ENCODE measurements at regions not wholly inside any gene's neighbourhood (a gene's known extent, or its start where the extent isn't known, plus 50 kb on each side); places are given as distances from the start of the nearest gene placed in this dataset.

DNA sequence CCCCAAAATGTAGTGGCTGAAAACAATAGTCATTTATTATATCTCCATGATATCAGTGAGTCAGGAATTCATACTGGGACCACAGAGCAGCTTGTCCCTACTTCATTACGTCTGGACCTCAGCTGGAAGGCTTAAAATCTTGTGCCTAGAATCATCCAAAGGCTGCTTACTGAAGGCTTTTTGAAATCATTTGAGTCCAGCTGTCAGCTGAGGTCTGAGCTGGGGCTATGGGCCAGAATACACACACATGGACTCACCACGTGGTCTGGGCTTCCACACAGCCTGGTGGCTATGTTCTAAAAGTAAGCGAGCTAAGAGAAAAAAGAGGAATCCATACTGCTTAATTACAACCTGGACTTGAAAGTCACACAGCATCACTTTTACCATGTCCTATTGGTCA, 209.2 kb downstream of the KCTD12 start:
- WGBS, 2 donors, result 21 to 24% methylated on average over 3 of the region's 3 CpGs
- peak; percentile 37 to 59 for DNase-seq (ENCODE audit: low spot score in 2 of 2)

DNA sequence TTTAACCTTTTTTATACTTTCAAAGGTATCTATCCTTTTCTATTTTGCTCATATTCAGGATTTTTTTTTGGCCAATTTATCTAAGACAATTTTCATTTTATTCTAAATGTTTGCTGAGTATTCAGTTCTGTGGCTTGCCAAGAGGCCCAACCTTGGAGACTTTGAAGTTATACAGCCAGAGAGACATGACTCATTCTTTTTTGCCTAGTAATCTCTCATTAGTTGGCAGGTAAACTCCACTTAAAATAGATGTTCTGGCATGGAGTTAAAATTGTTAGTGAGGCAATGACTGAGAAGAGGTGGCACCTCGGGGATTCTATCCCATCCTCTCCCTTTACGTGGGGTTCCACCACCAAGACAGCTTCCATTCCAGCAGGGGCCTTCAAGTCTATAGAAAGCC, 213.8 kb downstream of the KCTD12 start:
- WGBS, 2 donors, result 86% methylated on average over 2 of the region's 2 CpGs
- TF ChIP-seq EP300 (IDR thresholded peaks at IDR 0.05) (no peak), POLR2A (IDR thresholded peaks at IDR 0.05) (no peak)
- TF ChIP-seq, protein P1, sequence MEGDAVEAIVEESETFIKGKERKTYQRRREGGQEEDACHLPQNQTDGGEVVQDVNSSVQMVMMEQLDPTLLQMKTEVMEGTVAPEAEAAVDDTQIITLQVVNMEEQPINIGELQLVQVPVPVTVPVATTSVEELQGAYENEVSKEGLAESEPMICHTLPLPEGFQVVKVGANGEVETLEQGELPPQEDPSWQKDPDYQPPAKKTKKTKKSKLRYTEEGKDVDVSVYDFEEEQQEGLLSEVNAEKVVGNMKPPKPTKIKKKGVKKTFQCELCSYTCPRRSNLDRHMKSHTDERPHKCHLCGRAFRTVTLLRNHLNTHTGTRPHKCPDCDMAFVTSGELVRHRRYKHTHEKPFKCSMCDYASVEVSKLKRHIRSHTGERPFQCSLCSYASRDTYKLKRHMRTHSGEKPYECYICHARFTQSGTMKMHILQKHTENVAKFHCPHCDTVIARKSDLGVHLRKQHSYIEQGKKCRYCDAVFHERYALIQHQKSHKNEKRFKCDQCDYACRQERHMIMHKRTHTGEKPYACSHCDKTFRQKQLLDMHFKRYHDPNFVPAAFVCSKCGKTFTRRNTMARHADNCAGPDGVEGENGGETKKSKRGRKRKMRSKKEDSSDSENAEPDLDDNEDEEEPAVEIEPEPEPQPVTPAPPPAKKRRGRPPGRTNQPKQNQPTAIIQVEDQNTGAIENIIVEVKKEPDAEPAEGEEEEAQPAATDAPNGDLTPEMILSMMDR (IDR thresholded peaks at IDR 0.05), result no peak
- no peak overlapping the region for H3K27ac ChIP-seq

More for the DNA sequence above, 209.2 kb downstream of the KCTD12 start:
- TF ChIP-seq POLR2A (IDR thresholded peaks at IDR 0.05) (no peak), EP300 (IDR thresholded peaks at IDR 0.05) (peak in 1 of 2 donors; percentile 62)
- no peaks in the 10 kb centered on the region for H3K36me3 ChIP-seq
- peak overlapping the region in 3 of 4 donors; percentile 7 to 54 (median 26) for H3K27ac ChIP-seq
- H3K27me3 ChIP-seq, result no peaks in the 10 kb centered on the region
- no peak overlapping the region for H3K4me3 ChIP-seq
- H3K9me3 ChIP-seq, result no peaks in the 10 kb centered on the region
- peaks cover 0 to 11% (median 0%) of the 10 kb centered on the region in 4 donors for H3K4me1 ChIP-seq

DNA sequence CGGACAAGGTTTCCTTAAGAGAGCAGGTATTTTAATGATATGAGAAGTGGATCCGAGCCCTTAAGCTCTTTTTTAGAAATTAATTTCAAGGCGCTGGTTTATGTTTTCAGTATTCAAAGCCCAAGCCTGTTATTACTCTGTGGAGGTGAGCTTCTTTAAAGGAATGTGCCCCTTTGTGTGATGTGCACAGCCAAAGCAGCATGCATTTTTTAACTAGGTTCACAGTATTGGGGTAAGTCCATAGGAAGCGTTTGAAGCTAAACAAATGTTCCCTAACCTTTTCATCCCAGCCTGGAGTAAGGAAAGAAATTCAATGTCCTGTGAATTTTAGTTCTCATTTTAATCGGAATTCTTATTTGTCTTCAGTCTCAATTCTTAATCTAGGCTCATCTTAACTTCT, 217.5 kb downstream of the KCTD12 start:
- WGBS, 2 donors, result 88 to 92% methylated on average over 5 of the region's 5 CpGs
- TF ChIP-seq POLR2A (IDR thresholded peaks at IDR 0.05), result no peak
- TF ChIP-seq EP300 (IDR thresholded peaks at IDR 0.05), result no peak
- TF ChIP-seq, protein P1 (IDR thresholded peaks at IDR 0.05), result no peak
- H3K4me1 ChIP-seq, result peaks cover 0 to 13% (median 0%) of the 10 kb centered on the region in 4 donors

More for the DNA sequence above, 213.8 kb downstream of the KCTD12 start:
- peaks cover 0 to 12% (median 0%) of the 10 kb centered on the region in 4 donors for H3K4me1 ChIP-seq
- no peak overlapping the region for H3K4me3 ChIP-seq
- H3K27me3 ChIP-seq, result no peaks in the 10 kb centered on the region
- no peak for DNase-seq (ENCODE audit: low spot score in 2 of 2)
- H3K36me3 ChIP-seq, result no peaks in the 10 kb centered on the region
- H3K9me3 ChIP-seq, result no peaks in the 10 kb centered on the region

DNA sequence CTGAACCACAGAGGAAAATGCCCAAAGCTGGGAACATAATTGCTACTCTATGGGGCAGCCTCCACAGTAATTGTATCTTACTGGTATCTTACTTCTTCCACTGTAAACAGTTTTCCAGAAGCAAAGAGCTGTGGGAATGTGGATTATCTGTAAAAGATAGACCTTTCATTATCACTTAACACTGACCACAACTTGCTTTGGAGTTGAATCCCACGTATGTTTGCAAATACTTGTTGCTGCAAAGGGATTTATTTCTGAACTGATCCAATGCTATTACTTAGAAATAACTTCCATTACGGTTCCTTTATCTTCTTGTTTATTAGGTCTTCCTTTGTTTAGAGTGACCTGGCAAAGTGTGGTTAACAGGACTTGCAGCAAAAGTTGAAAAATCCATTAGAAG, 218.1 kb downstream of the KCTD12 start:
- Histone ChIP-seq H3K9me3 (no peaks in the 10 kb centered on the region), H3K27ac (no peak overlapping the region), H3K36me3 (no peaks in the 10 kb centered on the region), H3K4me1 (peaks cover 0 to 19% (median 0%) of the 10 kb centered on the region in 4 donors), H3K27me3 (no peaks in the 10 kb centered on the region), H3K4me3 (no peak overlapping the region)
- no peak for DNase-seq (ENCODE audit: low spot score in 2 of 2)
- WGBS, 2 donors, result 80 to 81% methylated on average over 2 of the region's 2 CpGs
- TF ChIP-seq, protein P1 (IDR thresholded peaks at IDR 0.05), result no peak
- TF ChIP-seq EP300 (IDR thresholded peaks at IDR 0.05), result no peak
- TF ChIP-seq POLR2A (IDR thresholded peaks at IDR 0.05), result no peak

More for the DNA sequence above, 217.5 kb downstream of the KCTD12 start:
- no peaks in the 10 kb centered on the region for H3K9me3 ChIP-seq
- no peaks in the 10 kb centered on the region for H3K27me3 ChIP-seq
- H3K27ac ChIP-seq, result no peak overlapping the region
- H3K4me3 ChIP-seq, result no peak overlapping the region
- no peaks in the 10 kb centered on the region for H3K36me3 ChIP-seq
- no peak for DNase-seq (ENCODE audit: low spot score in 2 of 2)

DNA sequence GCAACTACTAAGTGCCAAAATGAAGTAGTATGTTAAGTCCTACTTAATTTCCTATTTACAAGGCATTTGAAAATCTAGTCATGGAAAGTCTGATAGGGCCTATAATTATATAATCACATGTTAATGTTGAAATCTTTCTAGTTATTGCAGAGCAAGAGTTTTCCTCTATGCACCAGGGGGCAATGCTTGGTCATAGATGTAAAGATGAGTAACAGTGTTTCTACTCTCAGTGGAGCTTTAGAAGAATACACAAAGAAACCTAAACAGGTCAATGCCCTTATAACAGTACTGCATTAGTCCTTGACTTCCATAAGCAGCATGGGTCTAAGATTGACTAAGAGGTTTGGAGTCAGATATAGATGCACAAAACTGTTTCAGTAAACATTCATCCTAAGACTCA, 218.7 kb downstream of the KCTD12 start:
- Histone ChIP-seq H3K9me3 (no peaks in the 10 kb centered on the region), H3K27me3 (no peaks in the 10 kb centered on the region), H3K4me1 (peaks cover 0 to 21% (median 0%) of the 10 kb centered on the region in 4 donors), H3K27ac (no peak overlapping the region), H3K36me3 (no peaks in the 10 kb centered on the region), H3K4me3 (no peak overlapping the region)
- DNase-seq (ENCODE audit: low spot score in 2 of 2), result peak in 1 of 2 donors; percentile 22
- TF ChIP-seq EP300 (IDR thresholded peaks at IDR 0.05), result peak in 1 of 2 donors; percentile 51
- TF ChIP-seq, protein P1 (IDR thresholded peaks at IDR 0.05), result peak; percentile 9 to 51 (median 21)
- TF ChIP-seq POLR2A (IDR thresholded peaks at IDR 0.05), result no peak

Data from tibial nerve (tissue), 4 donors.